ENCODE measurements at regions not wholly inside any gene's neighbourhood (a gene's known extent, or its start where the extent isn't known, plus 50 kb on each side); places are given as distances from the start of the nearest gene placed in this dataset.
"Not testable (repeated sequence)": the region's sequence is repeated elsewhere in the genome, so short reads cannot be mapped to it uniquely, and the experiment has no call there.

DNA sequence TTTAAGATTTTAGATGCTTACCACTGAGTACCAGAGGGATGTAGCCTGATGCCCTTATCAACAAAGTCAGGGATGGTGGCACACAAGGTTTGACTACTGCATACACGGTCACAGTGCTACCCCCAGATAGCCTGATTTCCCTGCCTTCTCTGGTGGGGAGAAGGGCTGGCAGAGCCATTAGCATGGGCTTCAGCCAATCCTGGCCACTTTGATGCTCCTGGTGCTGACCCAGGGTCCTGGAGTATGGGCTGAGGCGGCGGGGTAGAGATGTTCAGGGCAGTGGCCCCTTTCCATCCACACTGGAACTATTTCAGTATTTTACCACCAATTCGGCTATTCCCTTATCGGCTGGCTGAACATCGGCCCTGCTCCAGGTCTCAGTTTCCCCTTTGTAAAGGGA, 83.2 kb downstream of the POTEB3 start:
- H3K27me3 Mint-ChIP-seq; H3K4me3 Mint-ChIP-seq; POLR2A ChIA-PET; ATAC-seq (ENCODE audit: low read depth); DNase-seq; H3K4me1 Mint-ChIP-seq; H3K9me3 Mint-ChIP-seq; H3K36me3 Mint-ChIP-seq; H3K27ac Mint-ChIP-seq: not testable (repeated sequence)

DNA sequence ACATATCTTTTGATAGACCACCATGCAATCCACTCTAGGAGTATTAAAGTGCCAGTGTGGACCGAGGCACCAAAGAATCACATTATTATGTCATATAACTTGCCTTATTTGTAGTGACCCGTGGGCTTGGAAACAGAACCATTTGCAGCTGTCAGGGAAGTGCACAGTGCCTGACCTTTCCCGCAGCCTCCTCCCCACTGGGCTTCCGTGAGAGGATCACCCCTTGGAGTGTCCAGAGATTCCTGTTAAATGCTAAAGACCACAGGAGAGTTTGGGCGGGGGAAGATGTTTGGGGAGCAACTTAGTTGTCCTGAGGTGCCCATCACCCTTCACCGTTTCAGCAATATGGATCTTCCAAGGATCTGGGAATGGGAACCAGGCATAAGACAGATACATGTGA, 84.4 kb downstream of the POTEB3 start:
- H3K36me3 Mint-ChIP-seq; H3K27ac Mint-ChIP-seq; POLR2A ChIA-PET; H3K4me1 Mint-ChIP-seq; DNase-seq; H3K4me3 Mint-ChIP-seq; H3K27me3 Mint-ChIP-seq; ATAC-seq (ENCODE audit: low read depth); H3K9me3 Mint-ChIP-seq: not testable (repeated sequence)

DNA sequence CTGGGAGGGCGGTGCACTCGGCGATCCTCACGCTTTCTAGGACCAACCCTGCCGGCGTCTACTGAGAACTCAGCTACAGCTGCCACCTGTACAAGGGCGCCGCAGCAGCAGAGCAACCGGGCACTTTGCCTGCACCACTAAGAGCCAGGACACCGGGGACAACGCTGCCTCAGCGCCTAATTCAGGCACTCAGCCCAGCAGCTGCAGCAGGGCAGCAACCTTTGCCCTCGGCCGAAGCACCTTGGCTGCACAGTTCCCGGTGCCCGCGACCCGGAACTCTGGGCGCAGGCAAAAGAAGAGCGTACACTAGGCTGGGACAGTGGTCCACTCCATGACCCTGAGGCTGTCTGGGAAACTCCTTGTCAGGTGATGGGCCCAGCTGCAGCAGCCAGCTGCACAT, 85.7 kb downstream of the POTEB3 start:
- H3K36me3 Mint-ChIP-seq; H3K4me1 Mint-ChIP-seq; DNase-seq; H3K27ac Mint-ChIP-seq; H3K27me3 Mint-ChIP-seq; H3K4me3 Mint-ChIP-seq; ATAC-seq (ENCODE audit: low read depth); POLR2A ChIA-PET; H3K9me3 Mint-ChIP-seq: not testable (repeated sequence)

DNA sequence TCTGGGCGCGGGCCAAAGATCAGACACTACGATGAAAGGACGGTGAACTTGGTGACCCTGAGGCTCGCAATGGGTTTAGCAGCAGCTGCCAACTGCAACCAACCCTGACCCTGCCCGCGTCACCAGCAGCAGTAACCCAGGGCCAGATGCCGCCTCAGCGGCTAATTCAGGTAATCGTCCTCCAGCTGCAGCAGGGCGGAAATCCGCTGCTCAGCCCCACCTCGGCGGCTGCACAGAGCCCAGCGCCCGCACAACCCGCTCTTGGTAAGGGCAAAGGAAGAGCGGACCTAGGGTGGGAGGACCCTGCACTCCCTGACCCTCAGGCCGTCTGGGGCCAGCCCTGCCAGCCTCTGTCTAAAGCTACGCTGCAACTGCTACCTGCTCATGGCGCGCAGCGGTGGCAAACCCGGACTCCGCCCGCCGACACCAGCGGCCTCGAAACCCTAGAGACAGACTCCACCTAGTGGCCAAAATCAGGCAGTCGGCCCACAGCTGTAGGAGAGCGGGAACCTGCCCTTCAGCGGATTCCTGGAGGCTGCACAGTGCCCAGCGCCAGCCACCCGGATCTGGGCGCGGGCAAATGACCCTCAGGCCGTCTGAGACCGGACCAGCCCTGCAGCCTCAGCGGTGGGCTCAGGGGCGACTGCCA, 87.5 kb downstream of the POTEB3 start:
- H3K4me1 Mint-ChIP-seq; H3K36me3 Mint-ChIP-seq; POLR2A ChIA-PET; H3K27ac Mint-ChIP-seq; DNase-seq; ATAC-seq (ENCODE audit: low read depth); H3K4me3 Mint-ChIP-seq; H3K9me3 Mint-ChIP-seq; H3K27me3 Mint-ChIP-seq: not testable (repeated sequence)

DNA sequence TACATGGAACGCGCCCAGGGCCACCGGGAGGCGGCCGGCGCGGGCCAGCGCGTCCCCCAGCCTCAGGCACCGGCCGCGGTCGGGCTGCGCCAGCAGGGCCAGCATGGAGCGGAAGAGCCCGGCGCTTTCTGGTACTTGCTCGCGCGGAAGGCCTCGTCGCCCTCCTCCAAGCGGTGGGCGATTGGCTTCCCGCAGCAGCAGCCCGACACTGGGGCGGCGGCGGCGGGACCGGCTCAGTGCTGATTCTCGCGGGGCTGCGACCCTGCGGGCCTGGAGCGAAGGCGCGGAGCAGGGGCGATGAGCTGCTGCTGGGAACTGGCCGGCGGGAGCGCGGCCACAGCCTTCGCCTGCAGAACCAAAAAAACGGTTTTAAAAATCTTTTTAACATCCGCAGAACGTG, 95.3 kb downstream of the POTEB3 start:
- H3K27ac Mint-ChIP-seq; H3K4me1 Mint-ChIP-seq; POLR2A ChIA-PET; DNase-seq; H3K36me3 Mint-ChIP-seq; H3K9me3 Mint-ChIP-seq; H3K27me3 Mint-ChIP-seq; ATAC-seq (ENCODE audit: low read depth); H3K4me3 Mint-ChIP-seq: not testable (repeated sequence)

DNA sequence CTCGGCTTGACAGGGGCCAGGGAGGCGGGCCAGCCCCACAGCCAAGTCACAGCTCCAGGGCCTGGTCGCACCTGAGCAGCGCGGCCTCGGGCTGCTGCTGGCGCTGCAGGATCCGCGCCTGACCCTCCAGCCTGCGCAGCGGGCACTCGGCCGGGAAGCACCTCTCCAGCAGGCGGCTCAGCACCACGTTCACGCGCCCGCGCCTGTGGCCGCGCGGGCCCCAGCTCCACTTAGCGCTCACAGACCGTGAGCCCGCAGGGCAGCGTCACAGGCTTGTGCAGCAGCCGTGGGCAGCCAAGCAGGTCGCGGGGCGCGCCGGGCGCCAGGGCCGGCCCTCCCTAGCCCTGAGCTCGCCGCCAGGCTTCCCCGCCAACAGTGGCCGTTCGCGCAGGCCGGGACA, 95.8 kb downstream of the POTEB3 start:
- ATAC-seq (ENCODE audit: low read depth); H3K27ac Mint-ChIP-seq; H3K4me1 Mint-ChIP-seq; H3K27me3 Mint-ChIP-seq; POLR2A ChIA-PET; H3K9me3 Mint-ChIP-seq; DNase-seq; H3K4me3 Mint-ChIP-seq; H3K36me3 Mint-ChIP-seq: not testable (repeated sequence)

DNA sequence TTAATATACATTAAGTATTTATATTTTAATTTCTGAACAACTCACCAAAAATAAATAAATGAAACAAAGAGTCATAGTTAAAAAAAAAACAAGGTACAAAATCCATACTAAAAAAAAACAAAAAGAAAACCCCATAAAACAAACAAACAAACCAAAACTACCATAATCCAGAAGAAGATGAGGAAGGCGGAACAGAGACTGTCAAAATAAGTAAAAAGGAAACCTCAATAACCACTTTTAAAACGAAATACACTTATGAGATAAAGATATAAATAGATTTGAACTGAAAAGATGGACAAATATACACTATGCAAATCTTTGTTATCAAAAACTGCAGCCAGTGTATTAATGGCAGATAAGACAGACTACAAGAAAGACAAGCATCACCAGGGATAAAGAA, 103.3 kb downstream of the POTEB3 start:
- DNase-seq; ATAC-seq (ENCODE audit: low read depth); H3K4me3 Mint-ChIP-seq; H3K9me3 Mint-ChIP-seq; H3K36me3 Mint-ChIP-seq; H3K27ac Mint-ChIP-seq; H3K27me3 Mint-ChIP-seq; POLR2A ChIA-PET; H3K4me1 Mint-ChIP-seq: not testable (repeated sequence)

DNA sequence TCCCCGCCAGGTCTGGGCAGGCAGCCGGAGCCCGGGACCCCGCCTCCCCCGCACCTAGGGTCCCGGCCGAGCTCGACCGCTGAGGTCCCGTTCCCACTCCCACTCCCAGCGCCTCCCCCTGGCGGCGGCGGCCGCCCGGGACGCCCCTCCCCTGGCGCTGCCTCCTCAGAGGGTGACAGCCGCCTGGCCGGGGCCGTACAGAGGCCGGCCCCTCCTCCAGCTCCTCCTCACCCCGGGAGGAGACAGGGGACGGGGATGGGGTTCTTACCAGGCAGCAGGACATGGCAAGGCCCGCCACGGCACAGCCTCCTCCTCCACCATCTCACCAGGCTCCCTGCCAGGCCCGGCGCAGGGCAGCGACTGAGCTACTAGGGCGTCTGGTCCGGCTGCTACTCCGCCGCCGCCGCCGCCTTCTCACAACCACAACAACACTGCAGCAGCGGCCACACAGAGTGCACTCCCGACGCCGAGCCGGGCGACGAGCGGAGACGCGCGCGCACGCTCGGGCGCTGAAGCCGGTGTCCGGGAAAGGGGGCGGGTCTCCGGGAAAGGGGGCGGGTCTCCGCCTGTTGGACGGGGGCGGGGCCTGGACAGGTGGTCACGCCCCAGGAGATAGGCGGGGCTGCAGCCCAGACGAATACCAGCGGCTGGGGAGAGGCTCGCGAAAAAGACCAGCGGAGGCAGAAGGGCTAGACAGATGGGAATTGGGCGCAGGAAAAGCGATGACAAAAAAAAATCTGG, 115.4 kb downstream of the POTEB3 start:
- DNase-seq (peak; percentile 49), ATAC-seq (ENCODE audit: low read depth) (peak; percentile 68)
- H3K27me3 Mint-ChIP-seq, H3K27ac Mint-ChIP-seq, H3K36me3 Mint-ChIP-seq, POLR2A ChIA-PET, H3K4me1 Mint-ChIP-seq, H3K9me3 Mint-ChIP-seq: not testable (repeated sequence)
- H3K4me3 Mint-ChIP-seq = peak overlapping the region; percentile 53

DNA sequence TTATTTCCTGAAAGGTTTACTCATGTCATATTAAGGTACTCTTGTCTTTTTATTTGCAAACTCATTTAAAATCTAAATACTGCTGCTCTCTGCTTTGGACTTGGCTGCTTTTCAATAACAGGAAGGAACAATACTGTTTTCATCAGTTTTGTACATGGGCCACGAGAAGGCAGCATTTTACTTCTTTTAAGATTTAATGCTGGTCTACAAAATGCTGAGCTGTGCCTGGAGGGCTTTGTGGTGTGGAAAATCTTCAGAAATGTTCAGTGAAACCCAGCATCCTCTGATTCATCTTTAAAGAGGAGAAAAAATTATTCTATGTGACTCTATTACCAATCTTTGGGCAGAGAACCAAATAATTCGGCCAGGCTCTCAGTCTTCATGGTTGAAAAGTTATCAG, 155.9 kb downstream of the POTEB3 start:
- POLR2A ChIA-PET = interaction anchor here (1.0 kb wide), 1 partner anchor 638 kb away, joined by 3 read pairs; no protein-coding TSS in a partner anchor
- not testable (repeated sequence) for H3K4me3 Mint-ChIP-seq, H3K4me1 Mint-ChIP-seq, DNase-seq, H3K27ac Mint-ChIP-seq, H3K9me3 Mint-ChIP-seq, H3K36me3 Mint-ChIP-seq, H3K27me3 Mint-ChIP-seq
- peak; percentile 62 for ATAC-seq (ENCODE audit: low read depth)

DNA sequence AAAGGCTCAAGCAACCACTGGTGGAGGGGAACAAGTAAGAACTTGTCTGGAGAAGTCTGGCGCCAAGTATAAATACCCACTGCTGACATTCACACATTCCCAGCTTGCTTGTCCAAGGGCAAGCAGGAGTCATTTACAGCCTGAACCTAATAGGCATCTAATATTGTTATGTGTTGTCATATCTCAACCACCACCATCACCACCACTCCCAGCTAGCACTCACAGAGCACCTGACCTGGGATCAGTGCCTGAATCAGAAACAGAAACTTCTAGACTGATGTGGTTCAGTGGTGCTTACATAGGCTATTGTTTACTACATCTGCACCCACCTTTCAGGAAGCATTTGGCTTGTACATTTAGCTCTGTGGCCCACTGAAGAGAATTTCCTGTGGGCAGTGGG, 157.1 kb downstream of the POTEB3 start:
- H3K36me3 Mint-ChIP-seq, H3K27me3 Mint-ChIP-seq, H3K9me3 Mint-ChIP-seq, DNase-seq, H3K27ac Mint-ChIP-seq, H3K4me3 Mint-ChIP-seq, H3K4me1 Mint-ChIP-seq, POLR2A ChIA-PET: not testable (repeated sequence)
- ATAC-seq (ENCODE audit: low read depth) = peak; percentile 91

DNA sequence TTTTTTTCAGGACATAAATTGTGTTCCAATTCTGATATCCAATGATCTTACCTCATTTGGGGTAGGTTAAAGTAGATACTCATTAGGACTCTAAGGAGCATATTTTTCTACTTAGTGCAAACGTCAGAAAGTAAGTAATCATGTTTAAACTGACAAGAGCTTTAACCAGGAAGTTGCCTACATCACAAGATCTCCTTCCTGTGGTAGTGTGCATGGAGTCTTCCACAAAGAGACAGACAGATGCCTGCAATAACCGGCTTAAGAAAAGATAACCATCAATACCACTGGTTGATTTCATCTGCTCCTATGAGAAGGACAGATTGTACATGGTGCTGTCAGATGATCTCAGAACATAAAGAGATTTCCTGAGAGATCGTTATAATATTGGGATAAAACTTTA, 160.0 kb downstream of the POTEB3 start:
- H3K36me3 Mint-ChIP-seq; ATAC-seq (ENCODE audit: low read depth); H3K27ac Mint-ChIP-seq; H3K4me3 Mint-ChIP-seq; H3K9me3 Mint-ChIP-seq; POLR2A ChIA-PET; H3K4me1 Mint-ChIP-seq; H3K27me3 Mint-ChIP-seq; DNase-seq: not testable (repeated sequence)

DNA sequence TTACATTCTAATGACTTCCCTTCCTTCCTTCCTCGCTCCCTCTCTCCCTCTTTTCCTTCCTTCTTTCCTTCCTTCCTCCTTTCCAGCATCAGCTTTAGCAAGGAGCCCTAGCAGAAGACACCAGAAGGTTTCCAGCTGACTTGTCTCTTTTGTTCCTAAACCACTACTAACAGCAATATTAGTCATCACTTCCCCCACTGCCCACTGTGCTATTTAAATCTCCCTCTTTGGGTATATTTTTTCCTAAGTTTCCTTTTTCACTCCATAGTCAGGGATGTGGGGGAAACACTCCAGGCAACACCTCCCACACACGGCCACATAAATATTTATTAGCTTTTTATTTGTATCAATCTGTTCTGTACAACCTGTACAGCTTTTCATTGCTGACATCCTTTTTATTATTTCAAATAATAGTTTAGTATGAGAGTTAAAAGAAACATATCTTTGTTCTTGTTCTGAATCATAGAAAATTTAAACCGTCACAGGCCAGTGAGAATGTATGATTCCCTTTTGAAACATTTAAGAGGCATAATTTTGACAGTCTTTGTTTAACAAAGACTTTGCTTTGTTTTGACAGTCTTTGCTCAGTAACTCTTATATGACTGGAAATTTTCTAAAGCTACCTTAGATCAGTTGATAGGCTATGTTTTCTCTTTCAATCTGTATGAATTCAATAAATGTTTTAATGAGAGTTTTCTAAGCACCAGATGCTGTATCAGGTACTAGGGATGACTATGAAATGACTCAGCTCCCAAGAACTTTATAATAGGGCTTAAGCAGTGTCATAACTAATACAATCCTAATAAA, 167.9 kb downstream of the POTEB3 start:
- ATAC-seq (ENCODE audit: low read depth); H3K36me3 Mint-ChIP-seq; H3K4me1 Mint-ChIP-seq; H3K4me3 Mint-ChIP-seq; DNase-seq; POLR2A ChIA-PET; H3K9me3 Mint-ChIP-seq; H3K27ac Mint-ChIP-seq: not testable (repeated sequence)
- peaks cover 23% of the 10 kb centered on the region for H3K27me3 Mint-ChIP-seq

DNA sequence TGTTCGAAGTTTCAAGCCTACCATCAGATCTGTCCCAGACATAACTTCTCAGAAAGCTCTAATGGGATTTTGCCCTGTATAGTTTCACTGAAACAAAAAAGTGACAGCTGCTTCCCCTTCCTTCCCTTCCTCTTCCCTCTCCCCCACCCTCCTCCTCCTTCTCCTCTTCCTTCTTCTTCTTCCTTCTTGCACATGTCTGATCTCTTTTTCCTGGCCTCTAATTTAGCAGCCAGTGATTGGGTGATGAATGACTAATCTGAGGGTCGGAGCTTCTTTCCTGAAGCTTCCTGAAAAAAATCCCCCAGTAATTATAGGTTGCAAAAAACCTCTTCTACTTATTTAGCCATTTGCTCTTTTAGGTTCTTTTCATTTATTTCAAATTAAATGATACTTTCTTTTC, 168.7 kb downstream of the POTEB3 start:
- Mint-ChIP-seq H3K4me1 (peaks cover 3% of the 10 kb centered on the region), H3K4me3 (no peak overlapping the region), H3K36me3 (no peaks in the 10 kb centered on the region), H3K9me3 (no peaks in the 10 kb centered on the region), H3K27me3 (peaks cover 28% of the 10 kb centered on the region), H3K27ac (no peak overlapping the region)
- ATAC-seq (ENCODE audit: low read depth) (no peak), DNase-seq (no peak)
- POLR2A ChIA-PET = no interaction called here

DNA sequence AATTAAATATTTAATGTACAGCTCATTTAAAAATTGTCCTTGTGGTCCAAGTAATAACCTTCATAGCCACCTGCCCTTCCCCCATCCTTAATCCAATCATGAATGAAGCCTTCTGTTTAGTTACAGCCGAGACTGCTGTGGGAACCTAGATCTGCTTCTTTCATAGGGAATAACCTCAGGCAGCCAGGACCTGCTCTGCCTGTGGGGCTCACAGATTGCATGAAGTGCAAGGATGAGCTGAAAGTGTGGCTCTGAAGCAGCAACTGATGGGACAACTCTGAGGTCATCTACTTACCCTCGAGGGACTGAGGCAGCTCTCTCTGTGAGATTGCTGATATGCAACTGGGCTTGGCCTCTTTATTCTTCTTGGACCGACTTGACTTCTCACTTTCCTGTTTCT, 169.8 kb downstream of the POTEB3 start:
- Mint-ChIP-seq H3K27me3 (peaks cover 32% of the 10 kb centered on the region), H3K4me3 (no peak overlapping the region), H3K4me1 (peaks cover 3% of the 10 kb centered on the region), H3K27ac (no peak overlapping the region), H3K36me3 (no peaks in the 10 kb centered on the region), H3K9me3 (no peaks in the 10 kb centered on the region)
- no peak for DNase-seq
- POLR2A ChIA-PET = no interaction called here
- no peak for ATAC-seq (ENCODE audit: low read depth)
